Cardiac septum (tissue), 1 donor: ENCODE measurements at regions not wholly inside any gene's neighbourhood (a gene's known extent, or its start where the extent isn't known, plus 50 kb on each side); places are given as distances from the start of the nearest gene placed in this dataset.
"Not testable (repeated sequence)": the region's sequence is repeated elsewhere in the genome, so short reads cannot be mapped to it uniquely, and the experiment has no call there.

Source experiments
- DNase-seq: peaks from one replicate; pipeline ENCODE4 v3.0.0-alpha.2; 2020; ENCODE audit warnings: low spot score
- intact Hi-C: fragments of 100-400 bp; cut with DNase I; formaldehyde crosslinking; loops from one replicate; pipeline ENCODE4 v1.14.0; 2022
- donor health status: DM: no; HTN: no; CAD: no.

DNA sequence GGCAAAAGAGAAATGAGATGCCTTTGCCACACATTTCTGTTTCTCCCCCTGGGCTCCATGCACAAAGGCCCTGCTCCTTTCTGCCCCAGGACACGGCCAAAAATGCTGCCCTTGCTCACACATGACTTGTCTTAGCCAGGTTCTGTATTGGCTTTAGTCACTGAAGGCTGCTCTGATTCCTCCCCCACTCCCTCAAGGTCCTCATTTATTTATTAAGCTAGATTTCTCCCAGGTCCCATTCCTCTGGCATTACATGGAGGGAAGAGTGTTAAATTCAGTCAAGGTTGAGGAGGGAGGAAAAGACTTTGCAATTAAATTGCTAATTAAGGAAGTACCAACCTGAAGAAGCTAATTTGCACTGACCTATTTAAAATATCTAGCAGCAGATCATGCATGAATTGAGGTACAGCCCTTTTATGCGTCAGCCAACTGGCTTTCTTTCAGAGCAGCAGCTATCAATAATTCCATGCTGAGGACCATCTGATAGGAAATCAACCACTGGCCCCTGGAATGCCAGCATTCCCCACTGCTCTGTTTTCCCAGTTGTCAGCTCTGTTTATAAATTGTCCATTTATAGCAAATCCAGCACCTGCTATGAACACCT is 81.2 kb upstream of the MAP3K1 start:
- no peak for DNase-seq
- intact Hi-C loops: no loop called here

DNA sequence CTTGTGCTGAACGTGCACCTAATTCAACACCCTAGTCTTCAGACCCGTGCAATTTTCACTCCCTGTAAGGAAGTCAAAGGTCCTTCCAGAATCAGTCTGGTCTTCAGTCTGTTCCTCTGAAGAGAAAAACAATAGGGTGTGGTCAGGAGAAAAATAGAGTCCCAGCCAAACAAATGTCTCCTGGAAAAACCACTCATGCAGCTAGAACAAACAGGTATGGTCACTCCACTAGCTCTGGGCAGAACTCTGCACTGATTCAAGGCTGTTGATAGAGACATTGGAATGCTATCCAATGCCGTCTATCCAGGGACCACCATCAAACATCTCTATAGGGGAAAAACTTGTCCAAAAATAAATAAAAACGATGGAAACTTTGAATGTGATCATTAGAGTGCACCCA is 81.8 kb upstream of the MAP3K1 start:
- no peak for DNase-seq
- intact Hi-C loops: no loop called here

DNA sequence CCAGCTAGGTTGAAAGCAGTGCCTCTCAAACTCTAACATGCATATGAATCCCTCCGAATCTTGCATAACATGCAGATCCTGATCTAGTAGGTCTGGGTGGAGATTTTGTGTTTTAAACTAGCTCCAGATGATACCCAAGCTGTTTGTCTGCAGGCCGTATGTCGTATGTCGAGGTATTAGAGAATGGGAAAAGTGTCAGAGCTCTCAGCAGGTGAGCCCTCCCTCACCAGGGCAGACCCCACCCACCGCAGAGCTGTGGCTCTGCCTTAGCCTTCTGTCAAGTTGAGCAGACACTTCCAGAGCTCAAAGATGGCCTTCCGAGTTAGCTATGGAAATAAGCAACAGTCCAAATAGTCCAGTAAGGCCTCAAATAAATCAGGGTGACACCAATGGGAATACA is 83.2 kb upstream of the MAP3K1 start:
- no peak for DNase-seq
- intact Hi-C loops: no loop called here

DNA sequence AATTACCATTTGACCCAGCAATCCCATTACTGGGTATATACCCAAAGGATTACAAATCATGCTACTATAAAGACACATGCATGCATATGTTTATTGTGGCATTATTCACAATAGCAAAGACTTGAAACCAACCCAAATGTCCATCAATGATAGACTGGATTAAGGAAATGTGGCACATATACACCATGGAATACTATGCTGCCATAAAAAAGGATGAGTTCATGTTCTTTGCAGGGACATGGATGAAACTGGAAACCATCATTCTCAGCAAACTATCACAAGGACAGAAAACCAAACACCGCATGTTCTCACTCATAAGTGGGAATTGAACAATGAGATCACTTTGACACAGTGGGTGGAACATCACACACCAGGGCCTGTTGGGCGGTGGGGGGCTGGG is 83.9 kb upstream of the MAP3K1 start:
- intact Hi-C loops, DNase-seq: not testable (repeated sequence)

DNA sequence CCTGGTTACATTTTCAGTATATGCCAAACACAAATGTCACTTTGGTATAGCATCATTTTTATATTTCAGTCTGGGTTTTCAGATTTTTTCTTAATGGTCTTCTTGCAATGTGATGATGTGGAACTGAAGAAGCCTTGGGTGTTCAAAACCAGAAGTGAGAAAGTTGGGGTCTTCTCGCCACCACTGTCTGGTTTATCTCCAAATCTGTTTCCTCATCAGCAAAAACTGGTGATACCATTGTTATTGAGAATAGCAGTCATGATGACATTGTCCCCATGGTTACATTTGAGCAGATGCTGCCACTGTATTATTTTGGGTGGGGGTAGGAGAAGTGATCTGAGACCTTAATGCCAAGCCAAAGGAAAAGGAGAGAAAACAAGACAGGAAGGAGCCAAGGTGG is 85.9 kb upstream of the MAP3K1 start:
- intact Hi-C loops: no loop called here
- no peak for DNase-seq

DNA sequence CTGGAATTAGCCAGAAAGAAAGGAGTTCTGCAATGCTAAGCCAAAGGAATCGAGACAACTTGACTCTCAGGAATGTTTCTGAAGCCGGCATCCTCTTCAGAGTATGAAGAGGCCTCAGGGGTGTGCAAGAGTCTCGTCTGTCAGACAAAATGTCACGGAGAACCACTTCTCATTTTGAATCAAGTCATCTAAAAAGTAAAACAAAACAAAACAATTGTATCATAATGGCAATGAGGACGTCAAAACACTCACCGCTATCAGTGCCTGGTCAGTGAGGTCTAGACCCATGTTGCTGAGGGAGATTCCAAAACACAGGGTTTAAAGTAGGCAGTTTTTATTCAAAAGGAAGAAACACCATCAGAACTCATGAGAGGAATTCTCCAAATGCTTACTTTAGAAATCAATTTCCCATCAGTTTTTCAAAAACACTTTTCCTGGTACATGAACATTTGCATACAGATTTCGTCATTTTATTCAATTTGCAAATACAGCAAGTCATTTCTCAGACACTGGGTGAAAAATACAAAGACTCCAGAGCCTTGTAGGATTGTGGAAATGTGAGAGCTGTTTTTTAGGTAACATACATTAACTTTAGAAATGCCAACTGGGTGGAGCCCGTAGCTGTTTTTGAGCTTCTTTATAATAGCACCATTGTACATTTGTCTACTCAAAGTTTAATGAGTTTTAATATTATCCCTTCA is 89.5 kb upstream of the MAP3K1 start:
- intact Hi-C loops: no loop called here
- DNase-seq: no peak

DNA sequence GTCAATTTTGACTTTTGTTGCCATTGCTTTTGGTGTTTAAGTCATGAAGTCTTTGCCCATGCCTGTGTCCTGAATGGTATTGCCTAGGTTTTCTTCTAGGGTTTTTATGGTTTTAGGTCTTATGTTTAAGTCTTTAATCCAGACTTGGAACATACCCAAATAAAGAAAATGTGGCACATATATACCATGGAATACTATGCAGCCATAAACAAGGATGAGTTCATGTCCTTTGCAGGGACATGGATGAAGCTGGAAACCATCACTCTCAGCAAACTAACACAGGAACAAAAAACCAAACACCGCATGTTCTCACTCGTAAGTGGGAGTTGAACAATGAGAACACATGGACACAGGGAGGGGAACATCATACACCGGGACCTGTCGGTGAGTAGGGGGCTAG is 90.5 kb upstream of the MAP3K1 start:
- DNase-seq, intact Hi-C loops: not testable (repeated sequence)

DNA sequence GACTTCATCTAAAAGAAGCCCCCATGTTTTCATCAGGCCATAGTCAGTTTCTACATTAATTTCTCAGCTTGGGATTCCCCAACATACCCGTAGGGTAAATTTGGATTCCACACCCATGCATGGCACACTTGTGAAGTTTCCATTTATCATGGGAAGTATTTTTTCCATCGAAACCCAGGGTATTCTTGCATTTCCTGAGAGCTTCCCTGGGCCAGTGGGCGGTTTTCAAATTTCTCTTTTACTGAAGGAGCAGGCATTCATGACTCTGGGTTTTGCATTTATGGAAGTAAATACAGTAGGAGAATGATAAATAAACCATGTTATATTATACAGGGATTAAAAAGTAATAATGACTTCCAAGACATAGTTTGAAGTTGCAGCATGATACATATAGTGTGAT is 93.0 kb upstream of the MAP3K1 start:
- intact Hi-C loops: no loop called here
- no peak for DNase-seq

DNA sequence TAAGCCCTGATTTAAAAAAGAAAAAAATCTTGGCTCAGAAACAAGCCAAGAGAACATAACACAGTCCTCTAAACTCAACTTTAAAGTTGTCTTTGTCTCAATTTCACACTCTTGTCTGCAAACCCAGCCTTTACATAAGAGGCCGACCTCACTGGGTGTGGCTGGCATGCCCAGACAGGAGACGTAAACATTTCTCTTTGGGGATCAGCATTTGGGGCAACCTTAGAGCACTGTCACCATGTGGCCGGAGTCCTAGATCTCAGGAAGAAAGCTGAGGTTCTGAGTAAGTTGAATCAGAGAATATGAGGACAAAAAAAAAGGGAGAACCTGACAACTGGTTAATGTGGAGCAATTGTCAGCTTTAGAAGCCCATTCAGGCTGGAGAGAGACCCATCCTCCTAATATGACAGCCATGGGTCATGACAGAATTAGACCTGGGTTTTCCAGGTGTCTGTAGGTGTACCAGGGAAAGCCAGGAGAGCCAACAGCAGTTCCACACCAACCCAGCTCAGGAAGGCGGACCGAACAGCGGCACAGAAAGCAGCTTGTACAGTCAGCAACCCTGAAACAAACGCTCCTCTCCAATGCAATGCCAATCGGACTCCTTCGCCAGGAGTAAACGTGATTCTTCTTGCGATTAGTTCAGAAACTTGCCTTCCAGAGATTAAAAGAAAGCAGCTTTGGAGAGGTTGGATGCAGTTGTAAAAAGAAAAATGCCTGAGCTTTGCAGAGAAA is 97.9 kb upstream of the MAP3K1 start:
- DNase-seq: no peak
- intact Hi-C loops: no loop called here

DNA sequence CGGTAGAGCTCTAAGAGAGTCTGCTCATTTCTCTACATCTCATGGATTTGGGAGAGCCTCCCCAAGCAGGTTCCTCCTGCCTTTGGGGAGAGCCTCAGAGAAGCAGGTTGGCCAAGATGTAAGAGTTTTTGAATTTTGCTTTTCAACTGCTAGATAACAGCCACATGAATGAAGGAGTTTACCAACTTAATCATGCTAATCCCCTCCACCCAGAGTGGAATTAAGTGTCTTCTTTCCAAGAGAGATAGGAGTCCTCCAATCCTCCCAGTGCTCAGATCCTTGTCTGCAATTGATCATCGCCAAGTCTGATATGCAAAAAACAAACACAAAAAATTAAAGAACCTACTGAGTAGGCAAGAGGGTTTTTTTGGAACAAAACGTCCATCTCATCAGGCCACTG is 99.4 kb upstream of the MAP3K1 start:
- intact Hi-C loops: no loop called here
- no peak for DNase-seq

DNA sequence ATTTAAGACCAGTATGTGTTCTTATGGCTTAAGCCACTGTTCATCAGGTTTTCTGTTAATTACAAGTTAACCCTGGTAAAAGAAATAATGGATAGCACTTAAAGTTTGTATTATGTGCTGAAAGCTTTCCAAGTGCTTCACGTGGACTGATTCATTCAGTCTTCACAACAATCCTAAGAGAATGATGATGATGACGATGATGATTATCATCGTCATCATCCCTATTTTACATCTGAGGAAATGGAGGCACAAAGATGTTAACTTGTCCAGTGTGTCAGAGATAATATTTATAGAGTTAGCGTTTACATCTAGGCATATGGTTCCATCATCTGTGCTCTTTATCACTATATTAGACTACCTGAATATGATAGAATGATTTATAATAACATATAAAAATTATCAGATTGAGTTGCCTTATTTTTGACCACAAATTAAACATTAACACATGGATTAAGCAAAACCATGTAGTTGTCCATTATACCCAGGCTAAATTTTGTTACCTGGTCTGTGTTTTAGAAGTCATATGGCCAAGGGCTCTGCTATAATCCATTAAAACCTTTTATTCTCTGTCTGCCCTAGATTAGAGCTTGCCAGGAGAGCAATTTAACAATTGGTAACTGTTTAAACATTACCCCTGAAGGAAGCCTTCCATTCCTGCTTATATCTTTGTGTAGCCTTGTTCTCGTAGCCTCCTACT is 102.3 kb upstream of the MAP3K1 start:
- intact Hi-C loops: no loop called here

DNA sequence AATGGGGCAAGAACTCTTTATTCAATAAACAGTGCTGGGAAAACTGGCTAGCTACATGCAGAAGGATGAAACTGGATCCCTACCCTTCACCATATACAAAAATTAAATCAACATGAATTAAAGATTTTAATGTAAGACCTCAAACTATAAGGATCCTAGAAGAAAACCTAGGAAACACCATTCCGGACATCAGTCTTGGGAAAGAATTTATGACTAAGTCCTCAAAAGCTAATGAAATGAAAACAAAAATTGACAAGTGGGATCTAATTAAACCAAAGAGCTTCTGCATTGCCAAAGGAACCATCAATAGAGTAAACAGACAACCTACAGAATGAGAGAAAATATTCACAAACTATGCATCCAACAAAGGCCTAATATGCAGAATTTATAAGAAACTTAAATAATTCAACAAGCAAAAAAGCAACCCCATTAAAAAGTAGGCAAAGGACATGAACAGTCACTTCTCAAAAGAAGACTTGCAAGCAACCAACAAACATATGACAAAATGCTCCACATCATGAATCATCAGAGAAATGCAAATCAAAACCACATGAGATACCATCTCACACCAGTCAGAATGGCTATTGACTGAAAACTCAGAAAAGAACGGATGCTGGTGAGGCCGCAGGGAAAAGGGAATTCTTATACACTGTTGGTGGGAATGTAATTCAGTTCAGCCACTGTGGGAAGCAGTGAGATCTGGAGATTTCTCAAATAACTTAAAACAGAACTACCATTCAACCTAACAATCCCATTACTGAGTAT is 104.3 kb upstream of the MAP3K1 start:
- intact Hi-C loops: no loop called here
- no peak for DNase-seq

More for the DNA sequence above, 102.3 kb upstream of the MAP3K1 start:
- no peak for DNase-seq

DNA sequence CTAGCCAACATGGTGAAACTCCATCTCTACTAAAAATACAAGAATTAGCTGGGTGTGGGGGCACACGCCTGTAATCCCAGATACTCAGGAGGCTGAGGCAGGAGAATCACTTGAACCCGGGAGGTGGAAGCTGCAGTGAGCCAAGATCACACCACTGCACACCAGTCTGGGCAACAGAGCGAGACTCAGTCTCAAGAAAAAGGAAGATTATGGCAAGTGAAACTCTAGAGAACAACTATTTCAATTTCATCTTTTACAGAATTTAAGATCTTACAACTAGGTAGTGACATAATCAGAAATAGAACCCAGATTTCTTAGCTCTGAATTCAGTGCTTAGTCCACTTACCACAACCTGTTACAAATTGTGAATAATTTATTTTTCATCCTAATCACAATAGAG is 108.8 kb upstream of the MAP3K1 start:
- intact Hi-C loops: no loop called here
- no peak for DNase-seq

DNA sequence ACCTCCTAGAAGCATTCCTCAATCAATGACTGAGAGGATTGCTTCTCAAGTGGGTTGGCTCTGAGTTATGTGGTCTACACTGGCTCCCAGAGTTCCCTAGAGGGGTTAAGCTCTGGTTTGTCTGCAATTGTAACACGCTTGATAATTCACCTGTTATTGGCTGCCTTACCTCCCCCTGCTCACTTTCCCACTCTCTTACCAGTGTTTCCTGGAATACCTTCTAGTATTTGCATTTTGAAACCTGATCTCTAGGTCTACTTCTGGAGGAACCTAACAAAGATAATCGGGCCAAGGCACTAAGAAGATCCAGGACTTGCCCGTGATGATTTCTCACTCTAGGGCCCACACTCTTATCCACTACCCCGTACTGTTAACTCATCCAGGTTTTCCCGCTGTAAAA is 110.1 kb upstream of the MAP3K1 start:
- DNase-seq: no peak
- intact Hi-C loops: no loop called here

DNA sequence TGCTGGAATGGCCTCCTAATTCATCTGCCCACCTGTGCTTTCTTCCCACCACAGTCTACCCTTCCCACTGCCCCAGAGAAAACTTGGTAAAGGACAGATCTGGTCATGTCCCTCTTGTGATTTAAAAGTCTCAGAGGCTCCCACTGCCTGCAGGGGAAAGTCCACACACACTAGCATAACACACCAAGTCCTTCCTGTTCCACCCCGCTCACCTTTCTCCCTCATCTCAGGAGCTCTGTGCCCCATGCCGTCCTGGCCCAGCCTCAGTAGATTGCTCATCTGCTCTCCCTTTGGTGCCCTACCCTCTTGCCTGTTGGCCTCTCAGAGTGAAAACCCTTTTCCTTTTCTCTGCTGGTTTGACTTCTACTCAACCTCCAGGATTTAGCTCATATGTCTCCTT is 111.4 kb upstream of the MAP3K1 start:
- intact Hi-C loops: no loop called here
- DNase-seq: no peak

DNA sequence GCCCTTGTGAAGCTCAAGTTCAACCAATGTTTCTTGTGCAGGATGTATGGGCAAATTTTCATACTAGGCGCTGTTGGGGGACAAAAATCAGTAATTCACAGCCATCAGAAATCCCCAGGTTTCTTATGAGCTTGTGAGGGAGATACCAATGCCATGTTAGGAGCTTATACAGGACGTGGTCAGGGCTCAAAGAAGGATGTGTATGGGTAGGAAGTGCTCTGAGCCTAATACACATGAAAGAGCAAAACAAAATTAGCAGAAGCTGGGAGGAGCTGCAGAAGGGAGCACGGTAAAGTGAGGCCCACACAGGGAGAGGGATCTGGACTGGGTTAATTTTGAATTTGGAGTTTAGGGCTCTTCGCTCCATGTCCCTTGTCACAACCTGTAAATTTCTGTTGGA is 114.6 kb upstream of the MAP3K1 start:
- intact Hi-C loops: no loop called here

DNA sequence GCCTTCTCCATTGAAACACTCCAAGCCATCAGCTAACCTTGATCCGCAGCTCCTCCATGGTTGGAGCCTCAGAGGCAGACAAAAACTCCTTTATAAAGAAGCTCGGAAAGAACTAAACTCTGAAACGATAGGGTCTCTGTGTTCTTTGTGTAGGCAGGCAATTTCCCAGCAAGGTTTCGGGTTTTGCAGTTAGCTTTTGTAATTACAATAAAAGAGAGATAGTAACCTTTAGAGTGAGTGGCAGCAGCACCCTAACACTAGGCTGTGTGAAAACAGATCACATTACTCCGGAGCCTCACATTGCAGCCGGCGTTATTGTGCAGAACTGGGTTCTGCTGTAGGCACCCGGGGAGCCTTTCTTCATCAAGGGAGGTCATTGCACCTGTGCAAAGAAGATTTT is 115.8 kb upstream of the MAP3K1 start:
- intact Hi-C loops: loop anchor here (5.0 kb wide), 2 partner anchors 112 to 118 kb away; partner anchors contain the start of gene MAP3K1
- DNase-seq: no peak

More for the DNA sequence above, 114.6 kb upstream of the MAP3K1 start:
- DNase-seq: no peak

DNA sequence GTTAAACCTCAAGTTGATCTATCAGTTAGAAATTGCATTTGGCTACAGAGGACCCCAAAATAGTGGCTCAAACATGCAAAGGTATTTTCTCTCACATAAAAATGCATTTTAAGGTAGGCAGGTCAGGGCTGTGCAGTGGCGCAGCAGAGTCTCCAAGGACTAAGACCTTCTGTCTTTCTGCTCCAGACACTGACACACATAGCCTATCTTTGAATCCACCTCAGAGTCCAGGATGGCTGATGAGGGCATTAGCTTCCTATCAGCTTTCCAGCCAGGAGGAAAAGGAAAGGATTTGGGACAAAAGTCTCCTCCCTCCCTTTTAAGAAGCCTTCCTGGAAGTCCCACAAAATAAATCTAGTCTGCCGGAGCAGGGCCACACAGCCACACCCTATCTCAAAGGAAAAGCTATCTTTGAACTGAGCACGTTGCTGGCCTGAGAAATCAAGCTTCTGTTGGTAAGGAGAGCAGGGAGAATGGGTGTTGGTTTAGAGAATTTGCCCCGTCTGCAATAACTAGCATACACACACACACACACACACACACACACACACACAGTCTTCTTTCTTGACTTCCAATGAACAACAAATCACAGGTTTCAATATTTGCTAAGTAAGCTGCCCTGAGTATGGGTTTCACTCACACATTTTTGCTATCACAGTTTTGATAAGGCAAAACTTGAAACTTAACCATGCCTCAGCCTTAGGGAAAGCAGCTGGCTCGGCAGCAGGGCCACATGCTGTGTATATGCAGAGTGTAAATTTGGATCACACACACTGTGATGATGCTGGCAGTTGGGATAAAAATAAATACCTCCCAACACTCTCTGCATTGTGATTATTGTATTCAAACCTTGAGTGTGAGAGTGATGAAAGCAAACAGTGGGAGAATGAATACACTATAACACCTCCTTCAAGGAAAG is 116.6 kb upstream of the MAP3K1 start:
- intact Hi-C loops: loop anchor here (5.0 kb wide), 2 partner anchors 111 to 119 kb away; partner anchors contain the start of gene MAP3K1
- DNase-seq: no peak
